HG03095 (cell line): ENCODE measurements at regions not wholly inside any gene's neighbourhood (a gene's known extent, or its start where the extent isn't known, plus 50 kb on each side); places are given as distances from the start of the nearest gene placed in this dataset.
"Not testable (repeated sequence)": the region's sequence is repeated elsewhere in the genome, so short reads cannot be mapped to it uniquely, and the experiment has no call there.

ENCODE experiments used
- ATAC-seq: cut with Tn5 transposase; IDR thresholded peaks from one replicate; pipeline ENCODE4 v1.9.1; 2021; ENCODE audit warnings: moderate library complexity; ENCODE audit not compliant: unreplicated experiment

- ATAC-seq, result no peak
Measured at GRCh38 chr2:204138206-204138605, 201.6 kb downstream of the ICOS start.

GRCh38 chr2:204140246-204140645, 203.7 kb downstream of the ICOS start:
- ATAC-seq, result no peak

GRCh38 chr2:204143216-204144014, 206.9 kb downstream of the ICOS start:
- ATAC-seq, result no peak

GRCh38 chr2:204144492-204144891, 207.9 kb downstream of the ICOS start:
- ATAC-seq, result no peak

- peak; percentile 95 for ATAC-seq
Measured at GRCh38 chr2:204145263-204145751, 208.7 kb downstream of the ICOS start.

GRCh38 chr2:204145791-204146190, 209.2 kb downstream of the ICOS start:
- no peak for ATAC-seq

- not testable (repeated sequence) for ATAC-seq
Measured at GRCh38 chr2:204147040-204147439, 210.5 kb downstream of the ICOS start.

- no peak for ATAC-seq
Measured at GRCh38 chr2:204150721-204151120, 214.2 kb downstream of the ICOS start.

GRCh38 chr2:204152616-204153015, 216.1 kb downstream of the ICOS start:
- no peak for ATAC-seq

- ATAC-seq, result no peak
Measured at GRCh38 chr2:204154863-204155262, 218.3 kb downstream of the ICOS start.

GRCh38 chr2:204156456-204156855, 219.9 kb downstream of the ICOS start:
- no peak for ATAC-seq

GRCh38 chr2:204157684-204158083, 221.1 kb downstream of the ICOS start:
- no peak for ATAC-seq

GRCh38 chr2:204159526-204159925, 223.0 kb downstream of the ICOS start:
- ATAC-seq, result no peak

GRCh38 chr2:204160989-204161388, 224.4 kb downstream of the ICOS start:
- no peak for ATAC-seq

- ATAC-seq, result no peak
Measured at GRCh38 chr2:204161886-204162285, 225.3 kb downstream of the ICOS start.

- no peak for ATAC-seq
Measured at GRCh38 chr2:204166961-204167360, 230.4 kb downstream of the ICOS start.

GRCh38 chr2:204167670-204168069, 231.1 kb downstream of the ICOS start:
- not testable (repeated sequence) for ATAC-seq

- no peak for ATAC-seq
Measured at GRCh38 chr2:204170411-204170810, 233.8 kb downstream of the ICOS start.

- ATAC-seq, result no peak
Measured at GRCh38 chr2:204171432-204172144, 235.0 kb downstream of the ICOS start.

GRCh38 chr2:204172145-204172600, 235.6 kb downstream of the ICOS start:
- ATAC-seq, result no peak

- no peak for ATAC-seq
Measured at GRCh38 chr2:204174034-204174433, 237.5 kb downstream of the ICOS start.
